ENCODE measurements at regions not wholly inside any gene's neighbourhood (a gene's known extent, or its start where the extent isn't known, plus 50 kb on each side); places are given as distances from the start of the nearest gene placed in this dataset.

GRCh38 chr7:118563311-118563710 is 338.8 kb downstream of the ANKRD7 start:
- in situ Hi-C loops (cut with HindIII; ENCODE audit: low sequenced_read_pairs), result no loop called here

GRCh38 chr7:118572604-118573003 is 348.1 kb downstream of the ANKRD7 start:
- in situ Hi-C loops (cut with HindIII; ENCODE audit: low sequenced_read_pairs), result no loop called here

GRCh38 chr7:118573085-118573484 is 348.6 kb downstream of the ANKRD7 start:
- in situ Hi-C loops (cut with HindIII; ENCODE audit: low sequenced_read_pairs), result no loop called here

GRCh38 chr7:118575393-118575948 is 351.0 kb downstream of the ANKRD7 start:
- in situ Hi-C loops (cut with HindIII; ENCODE audit: low sequenced_read_pairs), result no loop called here

- in situ Hi-C loops (cut with HindIII; ENCODE audit: low sequenced_read_pairs), result loop anchor here (5.0 kb wide), 1 partner anchor 71 kb away; no protein-coding TSS in a partner anchor
Measured at GRCh38 chr7:118580743-118581382, 356.4 kb downstream of the ANKRD7 start.

GRCh38 chr7:118583641-118584040 is 359.1 kb downstream of the ANKRD7 start:
- in situ Hi-C loops (cut with HindIII; ENCODE audit: low sequenced_read_pairs), result loop anchor here (5.0 kb wide), 1 partner anchor 69 kb away; no protein-coding TSS in a partner anchor

GRCh38 chr7:118586248-118586647 is 361.7 kb downstream of the ANKRD7 start:
- in situ Hi-C loops (cut with HindIII; ENCODE audit: low sequenced_read_pairs), result loop anchor here (5.0 kb wide), 1 partner anchor 94 kb away; no protein-coding TSS in a partner anchor

GRCh38 chr7:118590107-118590506 is 365.6 kb downstream of the ANKRD7 start:
- in situ Hi-C loops (cut with HindIII; ENCODE audit: low sequenced_read_pairs), result no loop called here

GRCh38 chr7:118602090-118602489 is 377.6 kb downstream of the ANKRD7 start:
- in situ Hi-C loops (cut with HindIII; ENCODE audit: low sequenced_read_pairs), result no loop called here

GRCh38 chr7:118606602-118607001 is 382.1 kb downstream of the ANKRD7 start:
- in situ Hi-C loops (cut with HindIII; ENCODE audit: low sequenced_read_pairs), result no loop called here

GRCh38 chr7:118609207-118609606 is 384.7 kb downstream of the ANKRD7 start:
- in situ Hi-C loops (cut with HindIII; ENCODE audit: low sequenced_read_pairs), result no loop called here

- in situ Hi-C loops (cut with HindIII; ENCODE audit: low sequenced_read_pairs), result no loop called here
Measured at GRCh38 chr7:118615681-118616080, 391.2 kb downstream of the ANKRD7 start.

GRCh38 chr7:118621810-118622360 is 397.4 kb downstream of the ANKRD7 start:
- in situ Hi-C loops (cut with HindIII; ENCODE audit: low sequenced_read_pairs), result no loop called here

- in situ Hi-C loops (cut with HindIII; ENCODE audit: low sequenced_read_pairs), result no loop called here
Measured at GRCh38 chr7:118626739-118627138, 402.2 kb downstream of the ANKRD7 start.

- in situ Hi-C loops (cut with HindIII; ENCODE audit: low sequenced_read_pairs), result no loop called here
Measured at GRCh38 chr7:118627467-118627866, 403.0 kb downstream of the ANKRD7 start.

- in situ Hi-C loops (cut with HindIII; ENCODE audit: low sequenced_read_pairs), result no loop called here
Measured at GRCh38 chr7:118629898-118630438, 405.5 kb downstream of the ANKRD7 start.

GRCh38 chr7:118642396-118642795 is 417.9 kb downstream of the ANKRD7 start:
- in situ Hi-C loops (cut with HindIII; ENCODE audit: low sequenced_read_pairs), result no loop called here

GRCh38 chr7:118644346-118644745 is 419.8 kb downstream of the ANKRD7 start:
- in situ Hi-C loops (cut with HindIII; ENCODE audit: low sequenced_read_pairs), result no loop called here

GRCh38 chr7:118648002-118648401 is 423.5 kb downstream of the ANKRD7 start:
- in situ Hi-C loops (cut with HindIII; ENCODE audit: low sequenced_read_pairs), result no loop called here

- in situ Hi-C loops (cut with HindIII; ENCODE audit: low sequenced_read_pairs), result no loop called here
Measured at GRCh38 chr7:118657391-118658005, 433.0 kb downstream of the ANKRD7 start.

GRCh38 chr7:118662266-118662665 is 437.8 kb downstream of the ANKRD7 start:
- in situ Hi-C loops (cut with HindIII; ENCODE audit: low sequenced_read_pairs), result no loop called here

GRCh38 chr7:118664498-118664897 is 440.0 kb downstream of the ANKRD7 start:
- in situ Hi-C loops (cut with HindIII; ENCODE audit: low sequenced_read_pairs), result no loop called here
